Nucleus accumbens (tissue), 56 donors: ENCODE measurements at regions not wholly inside any gene's neighbourhood (a gene's known extent, or its start where the extent isn't known, plus 50 kb on each side); places are given as distances from the start of the nearest gene placed in this dataset.

Experiments
- DNase-seq, 56 donors: peaks; one replicate each; lab custom pipeline; 2025; lab: John Stamatoyannopoulos, UW

- DNase-seq = no peak
Observed at GRCh38 chr16:87174061-87174460, 143.1 kb downstream of the C16orf95 start.

- no peak for DNase-seq
Observed at GRCh38 chr16:87176735-87177134, 140.5 kb downstream of the C16orf95 start.

- no peak for DNase-seq
Observed at GRCh38 chr16:87177673-87178072, 139.5 kb downstream of the C16orf95 start.

- no peak for DNase-seq
Observed at GRCh38 chr16:87178177-87178863, 138.9 kb downstream of the C16orf95 start.

- DNase-seq = no peak
Observed at GRCh38 chr16:87178977-87179376, 138.2 kb downstream of the C16orf95 start.

GRCh38 chr16:87180069-87180468 lies 137.1 kb downstream of the C16orf95 start:
- DNase-seq = no peak

- DNase-seq = no peak
Observed at GRCh38 chr16:87182759-87183158, 134.4 kb downstream of the C16orf95 start.

GRCh38 chr16:87183647-87184046 lies 133.5 kb downstream of the C16orf95 start:
- DNase-seq = no peak

- DNase-seq = no peak
Observed at GRCh38 chr16:87185308-87185707, 131.9 kb downstream of the C16orf95 start.

- no peak for DNase-seq
Observed at GRCh38 chr16:87185983-87186382, 131.2 kb downstream of the C16orf95 start.

GRCh38 chr16:87186446-87186845 lies 130.7 kb downstream of the C16orf95 start:
- no peak for DNase-seq

GRCh38 chr16:87186876-87187533 lies 130.2 kb downstream of the C16orf95 start:
- no peak for DNase-seq

GRCh38 chr16:87188104-87188503 lies 129.1 kb downstream of the C16orf95 start:
- DNase-seq = no peak

- DNase-seq = no peak
Observed at GRCh38 chr16:87189426-87189825, 127.8 kb downstream of the C16orf95 start.

GRCh38 chr16:87190288-87191230 lies 126.6 kb downstream of the C16orf95 start:
- no peak for DNase-seq

GRCh38 chr16:87192452-87193073 lies 124.6 kb downstream of the C16orf95 start:
- DNase-seq = no peak

GRCh38 chr16:87194172-87194571 lies 123.0 kb downstream of the C16orf95 start:
- no peak for DNase-seq

- DNase-seq = no peak
Observed at GRCh38 chr16:87195161-87195560, 122.0 kb downstream of the C16orf95 start.

GRCh38 chr16:87196231-87196630 lies 121.0 kb downstream of the C16orf95 start:
- no peak for DNase-seq

- DNase-seq = no peak
Observed at GRCh38 chr16:87196661-87197060, 120.5 kb downstream of the C16orf95 start.
